GM23338 (cell line): ENCODE measurements at regions not wholly inside any gene's neighbourhood (a gene's known extent, or its start where the extent isn't known, plus 50 kb on each side); places are given as distances from the start of the nearest gene placed in this dataset.

Source experiments
- ATAC-seq: fragments of 200-7000 bp; cut with Tn5 transposase; 3 replicates; pipeline ENCODE4 v1.9.1; 2020
- DNase-seq: peaks from one replicate; pipeline ENCODE4 v3.0.0-alpha.2; 2015; ENCODE audit warnings: low spot score
- H2AFZ ChIP-seq: fragments of 200-600 bp; sonication (generic); 2 replicates; pipeline ENCODE4 v1.8.0; 2016; ENCODE audit warnings: antibody characterized with exemption, mild to moderate bottlenecking, moderate library complexity
- H3F3A ChIP-seq: fragments of 200-600 bp; sonication (generic); replicated peaks from 2 replicates; pipeline ENCODE4 v1.8.0; 2017; ENCODE audit warnings: antibody characterized with exemption, mixed run types, low read depth
- H3K27ac ChIP-seq: fragments of 200-600 bp; sonication (generic); 2 replicates; pipeline ENCODE4 v1.6.1; 2016; ENCODE audit warnings: low read depth
- H3K27me3 ChIP-seq: fragments of 200-600 bp; sonication (generic); 2 replicates; pipeline ENCODE4 v1.8.0; 2016; ENCODE audit warnings: mild to moderate bottlenecking, mixed run types, moderate library complexity; ENCODE audit not compliant: insufficient read depth
- H3K36me3 ChIP-seq: fragments of 200-600 bp; sonication (generic); 2 replicates; pipeline ENCODE4 v1.8.0; 2016; ENCODE audit warnings: mild to moderate bottlenecking; ENCODE audit not compliant: insufficient read depth
- H3K4me1 ChIP-seq: fragments of 200-600 bp; sonication (generic); 2 replicates; pipeline ENCODE4 v1.8.0; 2016; ENCODE audit warnings: mild to moderate bottlenecking, moderate library complexity; ENCODE audit not compliant: insufficient read depth
- H3K4me2 ChIP-seq: fragments of 200-600 bp; sonication (generic); 2 replicates; pipeline ENCODE4 v1.7.1; 2017; ENCODE audit warnings: mixed run types
- H3K4me3 ChIP-seq: fragments of 200-600 bp; sonication (generic); 2 replicates; pipeline ENCODE4 v1.6.1; 2016; ENCODE audit warnings: mixed run types
- H3K79me2 ChIP-seq: fragments of 200-600 bp; sonication (generic); replicated peaks from 2 replicates; pipeline ENCODE4 v1.8.0; 2017; ENCODE audit warnings: mild to moderate bottlenecking; ENCODE audit not compliant: insufficient read depth
- H3K9me2 ChIP-seq: fragments of 200-600 bp; sonication (generic); 2 replicates; pipeline ENCODE4 v1.8.0; 2017; ENCODE audit not compliant: insufficient read depth
- H4K20me1 ChIP-seq: fragments of 200-600 bp; sonication (generic); replicated peaks from 2 replicates; pipeline ENCODE4 v1.8.0; 2017; ENCODE audit warnings: mild to moderate bottlenecking; ENCODE audit not compliant: insufficient read depth
- H3K27ac Mint-ChIP-seq: 2 replicates; pipeline ENCODE4 v1.8.0; 2020; ENCODE audit warnings: inconsistent platforms, mild to moderate bottlenecking, moderate library complexity, mixed read lengths
- H3K27me3 Mint-ChIP-seq: 3 replicates; pipeline ENCODE4 v1.8.0; 2022; ENCODE audit warnings: low read depth, mild to moderate bottlenecking, moderate library complexity, mixed read lengths, inconsistent platforms; ENCODE audit not compliant: insufficient read depth, poor library complexity
- H3K36me3 Mint-ChIP-seq: 3 replicates; pipeline ENCODE4 v1.8.0; 2021; ENCODE audit warnings: low read depth, mild to moderate bottlenecking, inconsistent platforms, moderate library complexity, mixed read lengths
- H3K4me1 Mint-ChIP-seq: 3 replicates; pipeline ENCODE4 v1.8.0; 2020; ENCODE audit warnings: mild to moderate bottlenecking, inconsistent platforms, mixed read lengths
- H3K4me3 Mint-ChIP-seq: 3 replicates; pipeline ENCODE4 v1.8.0; 2021; ENCODE audit warnings: moderate library complexity, mild to moderate bottlenecking, inconsistent platforms, mixed read lengths
- H3K9me3 Mint-ChIP-seq: 3 replicates; pipeline ENCODE4 v1.8.0; 2020; ENCODE audit warnings: moderate library complexity, mild to moderate bottlenecking, inconsistent platforms, mixed read lengths
- EZH2 ChIP-seq: fragments of 200-600 bp; sonication (generic); IDR thresholded peaks from one replicate; pipeline ENCODE4 v1.8.0; 2017; ENCODE audit warnings: antibody characterized with exemption, mild to moderate bottlenecking, low read depth; ENCODE audit not compliant: unreplicated experiment
- EZH2phosphoT487 ChIP-seq: fragments of 200-600 bp; sonication (generic); IDR thresholded peaks from one replicate; pipeline ENCODE4 v1.8.1; 2018; ENCODE audit warnings: antibody characterized with exemption; ENCODE audit not compliant: unreplicated experiment
- JUNB ChIP-seq: IDR thresholded peaks from one replicate; pipeline ENCODE4 v1.6.1; 2016; ENCODE audit warnings: antibody characterized with exemption; ENCODE audit not compliant: unreplicated experiment
- NANOG ChIP-seq: IDR thresholded peaks from 2 replicates; pipeline ENCODE4 v1.6.1; 2016; ENCODE audit warnings: antibody characterized with exemption, borderline replicate concordance
- TF ChIP-seq, protein P1 (sequence below): fragments of 250-450 bp; sonication (Bioruptor Pico); IDR thresholded peaks from 2 replicates; pipeline ENCODE4 v1.5.0; 2020; ENCODE audit warnings: mild to moderate bottlenecking, moderate library complexity
- TF ChIP-seq, protein P2 (sequence below), 2 experiments: fragments of 200-600 bp in 1 of 2; sonication (generic) in 1 of 2; conservative IDR thresholded peaks; 2 replicates each; pipeline versions ENCODE4 v1.5.1 to v1.6.1; 2016 to 2017; ENCODE audit warnings: antibody characterized with exemption in 2 of 2, low read depth in 2 of 2, mild to moderate bottlenecking in 2 of 2, moderate library complexity in 1 of 2

DNA sequence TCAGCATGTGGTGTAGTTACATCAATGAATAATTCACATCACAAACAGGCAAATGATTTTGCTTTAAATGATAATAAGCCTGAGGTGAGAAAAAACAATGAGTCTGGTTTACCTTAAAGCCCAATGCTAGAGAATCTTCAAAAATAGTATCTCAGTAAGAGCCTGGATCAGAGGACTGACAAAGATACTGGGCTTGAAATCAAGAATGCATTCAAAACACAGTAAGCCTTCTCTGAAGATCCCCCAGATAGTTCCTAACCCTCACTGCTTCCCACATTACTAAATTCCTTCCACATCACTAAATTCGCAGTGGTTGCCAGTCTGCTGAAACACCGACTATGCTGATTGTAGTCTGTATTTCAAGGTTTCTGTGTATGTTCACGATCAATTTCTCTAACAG is 514.9 kb downstream of the SUCLG1 start:
- no peak overlapping the region for H3K4me3 ChIP-seq
- peak; percentile 27 for DNase-seq
- TF ChIP-seq NANOG (no peak), JUNB (no peak), EZH2phosphoT487 (no peak), EZH2 (no peak)
- TF ChIP-seq, protein P1, sequence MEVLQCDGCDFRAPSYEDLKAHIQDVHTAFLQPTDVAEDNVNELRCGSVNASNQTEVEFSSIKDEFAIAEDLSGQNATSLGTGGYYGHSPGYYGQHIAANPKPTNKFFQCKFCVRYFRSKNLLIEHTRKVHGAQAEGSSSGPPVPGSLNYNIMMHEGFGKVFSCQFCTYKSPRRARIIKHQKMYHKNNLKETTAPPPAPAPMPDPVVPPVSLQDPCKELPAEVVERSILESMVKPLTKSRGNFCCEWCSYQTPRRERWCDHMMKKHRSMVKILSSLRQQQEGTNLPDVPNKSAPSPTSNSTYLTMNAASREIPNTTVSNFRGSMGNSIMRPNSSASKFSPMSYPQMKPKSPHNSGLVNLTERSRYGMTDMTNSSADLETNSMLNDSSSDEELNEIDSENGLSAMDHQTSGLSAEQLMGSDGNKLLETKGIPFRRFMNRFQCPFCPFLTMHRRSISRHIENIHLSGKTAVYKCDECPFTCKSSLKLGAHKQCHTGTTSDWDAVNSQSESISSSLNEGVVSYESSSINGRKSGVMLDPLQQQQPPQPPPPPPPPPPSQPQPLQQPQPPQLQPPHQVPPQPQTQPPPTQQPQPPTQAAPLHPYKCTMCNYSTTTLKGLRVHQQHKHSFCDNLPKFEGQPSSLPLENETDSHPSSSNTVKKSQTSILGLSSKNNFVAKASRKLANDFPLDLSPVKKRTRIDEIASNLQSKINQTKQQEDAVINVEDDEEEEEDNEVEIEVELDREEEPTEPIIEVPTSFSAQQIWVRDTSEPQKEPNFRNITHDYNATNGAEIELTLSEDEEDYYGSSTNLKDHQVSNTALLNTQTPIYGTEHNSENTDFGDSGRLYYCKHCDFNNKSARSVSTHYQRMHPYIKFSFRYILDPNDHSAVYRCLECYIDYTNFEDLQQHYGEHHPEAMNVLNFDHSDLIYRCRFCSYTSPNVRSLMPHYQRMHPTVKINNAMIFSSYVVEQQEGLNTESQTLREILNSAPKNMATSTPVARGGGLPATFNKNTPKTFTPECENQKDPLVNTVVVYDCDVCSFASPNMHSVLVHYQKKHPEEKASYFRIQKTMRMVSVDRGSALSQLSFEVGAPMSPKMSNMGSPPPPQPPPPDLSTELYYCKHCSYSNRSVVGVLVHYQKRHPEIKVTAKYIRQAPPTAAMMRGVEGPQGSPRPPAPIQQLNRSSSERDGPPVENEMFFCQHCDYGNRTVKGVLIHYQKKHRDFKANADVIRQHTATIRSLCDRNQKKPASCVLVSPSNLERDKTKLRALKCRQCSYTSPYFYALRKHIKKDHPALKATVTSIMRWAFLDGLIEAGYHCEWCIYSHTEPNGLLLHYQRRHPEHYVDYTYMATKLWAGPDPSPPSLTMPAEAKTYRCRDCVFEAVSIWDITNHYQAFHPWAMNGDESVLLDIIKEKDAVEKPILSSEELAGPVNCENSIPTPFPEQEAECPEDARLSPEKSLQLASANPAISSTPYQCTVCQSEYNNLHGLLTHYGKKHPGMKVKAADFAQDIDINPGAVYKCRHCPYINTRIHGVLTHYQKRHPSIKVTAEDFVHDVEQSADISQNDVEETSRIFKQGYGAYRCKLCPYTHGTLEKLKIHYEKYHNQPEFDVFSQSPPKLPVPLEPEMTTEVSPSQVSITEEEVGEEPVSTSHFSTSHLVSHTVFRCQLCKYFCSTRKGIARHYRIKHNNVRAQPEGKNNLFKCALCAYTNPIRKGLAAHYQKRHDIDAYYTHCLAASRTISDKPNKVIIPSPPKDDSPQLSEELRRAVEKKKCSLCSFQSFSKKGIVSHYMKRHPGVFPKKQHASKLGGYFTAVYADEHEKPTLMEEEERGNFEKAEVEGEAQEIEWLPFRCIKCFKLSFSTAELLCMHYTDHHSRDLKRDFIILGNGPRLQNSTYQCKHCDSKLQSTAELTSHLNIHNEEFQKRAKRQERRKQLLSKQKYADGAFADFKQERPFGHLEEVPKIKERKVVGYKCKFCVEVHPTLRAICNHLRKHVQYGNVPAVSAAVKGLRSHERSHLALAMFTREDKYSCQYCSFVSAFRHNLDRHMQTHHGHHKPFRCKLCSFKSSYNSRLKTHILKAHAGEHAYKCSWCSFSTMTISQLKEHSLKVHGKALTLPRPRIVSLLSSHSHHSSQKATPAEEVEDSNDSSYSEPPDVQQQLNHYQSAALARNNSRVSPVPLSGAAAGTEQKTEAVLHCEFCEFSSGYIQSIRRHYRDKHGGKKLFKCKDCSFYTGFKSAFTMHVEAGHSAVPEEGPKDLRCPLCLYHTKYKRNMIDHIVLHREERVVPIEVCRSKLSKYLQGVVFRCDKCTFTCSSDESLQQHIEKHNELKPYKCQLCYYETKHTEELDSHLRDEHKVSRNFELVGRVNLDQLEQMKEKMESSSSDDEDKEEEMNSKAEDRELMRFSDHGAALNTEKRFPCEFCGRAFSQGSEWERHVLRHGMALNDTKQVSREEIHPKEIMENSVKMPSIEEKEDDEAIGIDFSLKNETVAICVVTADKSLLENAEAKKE (CRISPR knock-in tag), result no peak
- TF ChIP-seq, protein P2, sequence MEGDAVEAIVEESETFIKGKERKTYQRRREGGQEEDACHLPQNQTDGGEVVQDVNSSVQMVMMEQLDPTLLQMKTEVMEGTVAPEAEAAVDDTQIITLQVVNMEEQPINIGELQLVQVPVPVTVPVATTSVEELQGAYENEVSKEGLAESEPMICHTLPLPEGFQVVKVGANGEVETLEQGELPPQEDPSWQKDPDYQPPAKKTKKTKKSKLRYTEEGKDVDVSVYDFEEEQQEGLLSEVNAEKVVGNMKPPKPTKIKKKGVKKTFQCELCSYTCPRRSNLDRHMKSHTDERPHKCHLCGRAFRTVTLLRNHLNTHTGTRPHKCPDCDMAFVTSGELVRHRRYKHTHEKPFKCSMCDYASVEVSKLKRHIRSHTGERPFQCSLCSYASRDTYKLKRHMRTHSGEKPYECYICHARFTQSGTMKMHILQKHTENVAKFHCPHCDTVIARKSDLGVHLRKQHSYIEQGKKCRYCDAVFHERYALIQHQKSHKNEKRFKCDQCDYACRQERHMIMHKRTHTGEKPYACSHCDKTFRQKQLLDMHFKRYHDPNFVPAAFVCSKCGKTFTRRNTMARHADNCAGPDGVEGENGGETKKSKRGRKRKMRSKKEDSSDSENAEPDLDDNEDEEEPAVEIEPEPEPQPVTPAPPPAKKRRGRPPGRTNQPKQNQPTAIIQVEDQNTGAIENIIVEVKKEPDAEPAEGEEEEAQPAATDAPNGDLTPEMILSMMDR (conservative IDR thresholded peaks at IDR 0.05; ENCODE audit: low read depth in 2 of 2), result no peak
- peak overlapping the region; percentile 17 for H3K4me2 ChIP-seq
- ATAC-seq, result peak; percentile 85
- Mint-ChIP-seq H3K9me3 (no peaks in the 10 kb centered on the region; the same call in 2 of the 3 replicates), H3K36me3 (no peaks in the 10 kb centered on the region), H3K4me3 (peak overlapping the region; percentile 30), H3K27me3 (no peaks in the 10 kb centered on the region), H3K27ac (no peak overlapping the region; the same call in 1 of the 2 replicates), H3K4me1 (peaks cover 24% of the 10 kb centered on the region)
- peaks cover 7% of the 10 kb centered on the region; the same call in 1 of the 2 replicates for H3K9me2 ChIP-seq
- H3K27me3 ChIP-seq, result no peaks in the 10 kb centered on the region
- no peaks in the 10 kb centered on the region for H3F3A ChIP-seq
- no peak overlapping the region for H2AFZ ChIP-seq
- H3K4me1 ChIP-seq, result peaks cover 24% of the 10 kb centered on the region
- no peak overlapping the region for H3K27ac ChIP-seq
- no peaks in the 10 kb centered on the region for H4K20me1 ChIP-seq
- H3K36me3 ChIP-seq, result no peaks in the 10 kb centered on the region
- H3K79me2 ChIP-seq, result no peaks in the 10 kb centered on the region
